A673 (cell line): ENCODE measurements at regions not wholly inside any gene's neighbourhood (a gene's known extent, or its start where the extent isn't known, plus 50 kb on each side); places are given as distances from the start of the nearest gene placed in this dataset.

Source experiments
- EZH2 ChIP-seq: fragments of 200-600 bp; sonication (generic); IDR thresholded peaks from 2 replicates; pipeline ENCODE4 v1.6.1; 2017; ENCODE audit warnings: borderline replicate concordance, low read depth, mild to moderate bottlenecking, mixed read lengths, antibody characterized with exemption, low read length; ENCODE audit not compliant: poor library complexity, severe bottlenecking
- TF ChIP-seq, protein P1 (sequence below): fragments of 300-800, 200-600 bp; sonication (generic); conservative IDR thresholded peaks from 2 replicates; pipeline ENCODE4 v1.5.1; 2017; ENCODE audit warnings: low read depth, mild to moderate bottlenecking, antibody characterized with exemption, low read length, moderate library complexity, mixed read lengths

DNA sequence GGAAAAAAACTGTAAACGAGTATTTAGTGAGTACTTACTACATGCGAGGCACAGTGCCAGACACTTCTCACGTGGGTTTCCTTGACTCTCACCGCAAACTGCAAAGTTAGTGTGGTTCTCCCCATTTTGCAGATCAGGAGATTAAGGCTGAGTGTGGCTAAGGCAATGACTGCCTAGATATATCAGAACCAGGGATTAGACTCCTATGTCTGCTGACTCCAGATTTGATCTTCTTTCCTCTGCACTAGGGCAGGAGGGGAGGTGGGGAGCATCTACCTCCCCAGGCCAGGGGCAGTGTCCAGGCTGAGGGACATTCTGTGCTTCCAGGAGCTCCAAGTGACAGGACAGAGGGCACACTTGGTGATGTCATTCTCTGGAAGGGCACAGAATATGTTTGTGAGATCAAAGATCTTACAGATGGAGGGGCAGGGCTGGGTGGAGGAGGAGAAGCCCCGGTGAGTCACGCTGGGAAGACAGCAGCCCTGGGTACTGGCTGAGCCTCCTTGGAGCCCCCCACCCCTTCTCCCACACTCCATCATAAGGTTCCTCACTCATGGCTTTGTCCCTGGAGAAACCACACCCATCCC is 92.4 kb downstream of the RHOB start:
- TF ChIP-seq EZH2 = no peak
- TF ChIP-seq, protein P1, sequence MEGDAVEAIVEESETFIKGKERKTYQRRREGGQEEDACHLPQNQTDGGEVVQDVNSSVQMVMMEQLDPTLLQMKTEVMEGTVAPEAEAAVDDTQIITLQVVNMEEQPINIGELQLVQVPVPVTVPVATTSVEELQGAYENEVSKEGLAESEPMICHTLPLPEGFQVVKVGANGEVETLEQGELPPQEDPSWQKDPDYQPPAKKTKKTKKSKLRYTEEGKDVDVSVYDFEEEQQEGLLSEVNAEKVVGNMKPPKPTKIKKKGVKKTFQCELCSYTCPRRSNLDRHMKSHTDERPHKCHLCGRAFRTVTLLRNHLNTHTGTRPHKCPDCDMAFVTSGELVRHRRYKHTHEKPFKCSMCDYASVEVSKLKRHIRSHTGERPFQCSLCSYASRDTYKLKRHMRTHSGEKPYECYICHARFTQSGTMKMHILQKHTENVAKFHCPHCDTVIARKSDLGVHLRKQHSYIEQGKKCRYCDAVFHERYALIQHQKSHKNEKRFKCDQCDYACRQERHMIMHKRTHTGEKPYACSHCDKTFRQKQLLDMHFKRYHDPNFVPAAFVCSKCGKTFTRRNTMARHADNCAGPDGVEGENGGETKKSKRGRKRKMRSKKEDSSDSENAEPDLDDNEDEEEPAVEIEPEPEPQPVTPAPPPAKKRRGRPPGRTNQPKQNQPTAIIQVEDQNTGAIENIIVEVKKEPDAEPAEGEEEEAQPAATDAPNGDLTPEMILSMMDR = no peak
